Subcutaneous abdominal adipose tissue (tissue), 5 donors: ENCODE measurements at regions not wholly inside any gene's neighbourhood (a gene's known extent, or its start where the extent isn't known, plus 50 kb on each side); places are given as distances from the start of the nearest gene placed in this dataset.

Experiments used
- H3K27ac ChIP-seq: one replicate; pipeline ENCODE4 v1.7.0; 2013; ENCODE audit warnings: low read depth, mild to moderate bottlenecking, inconsistent platforms, low read length, moderate library complexity
- H3K27me3 ChIP-seq, 5 donors: one replicate each; pipeline ENCODE4 v1.7.0; 2013; ENCODE audit warnings: low read length in 5 of 5, inconsistent platforms in 1 of 5; ENCODE audit not compliant: control insufficient read depth in 5 of 5, insufficient read depth in 4 of 5
- H3K36me3 ChIP-seq, 5 donors: one replicate each; pipeline ENCODE4 v1.7.0; 2013; ENCODE audit warnings: low read length in 5 of 5; ENCODE audit not compliant: control insufficient read depth in 5 of 5, insufficient read depth in 5 of 5
- H3K4me1 ChIP-seq, 5 donors: one replicate each; pipeline ENCODE4 v1.7.0; 2013; ENCODE audit warnings: low read length in 5 of 5, mild to moderate bottlenecking in 3 of 5, moderate library complexity in 1 of 5; ENCODE audit not compliant: control insufficient read depth in 5 of 5, insufficient read depth in 5 of 5
- H3K4me3 ChIP-seq, 5 donors: one replicate each; pipeline ENCODE4 v1.7.0; 2013; ENCODE audit warnings: low read length in 5 of 5, low read depth in 1 of 5
- H3K9ac ChIP-seq, 5 donors: one replicate each; pipeline ENCODE4 v1.7.0; 2013; ENCODE audit warnings: low read length in 5 of 5, mild to moderate bottlenecking in 4 of 5, moderate library complexity in 3 of 5
- H3K9me3 ChIP-seq, 5 donors: one replicate each; pipeline ENCODE4 v1.7.0; 2013; ENCODE audit warnings: low read length in 5 of 5; ENCODE audit not compliant: control insufficient read depth in 5 of 5
- donor health status: healthy.
- donor health status: healthy.
- donor health status: healthy.
- donor health status: healthy.
- donor health status: healthy.

DNA sequence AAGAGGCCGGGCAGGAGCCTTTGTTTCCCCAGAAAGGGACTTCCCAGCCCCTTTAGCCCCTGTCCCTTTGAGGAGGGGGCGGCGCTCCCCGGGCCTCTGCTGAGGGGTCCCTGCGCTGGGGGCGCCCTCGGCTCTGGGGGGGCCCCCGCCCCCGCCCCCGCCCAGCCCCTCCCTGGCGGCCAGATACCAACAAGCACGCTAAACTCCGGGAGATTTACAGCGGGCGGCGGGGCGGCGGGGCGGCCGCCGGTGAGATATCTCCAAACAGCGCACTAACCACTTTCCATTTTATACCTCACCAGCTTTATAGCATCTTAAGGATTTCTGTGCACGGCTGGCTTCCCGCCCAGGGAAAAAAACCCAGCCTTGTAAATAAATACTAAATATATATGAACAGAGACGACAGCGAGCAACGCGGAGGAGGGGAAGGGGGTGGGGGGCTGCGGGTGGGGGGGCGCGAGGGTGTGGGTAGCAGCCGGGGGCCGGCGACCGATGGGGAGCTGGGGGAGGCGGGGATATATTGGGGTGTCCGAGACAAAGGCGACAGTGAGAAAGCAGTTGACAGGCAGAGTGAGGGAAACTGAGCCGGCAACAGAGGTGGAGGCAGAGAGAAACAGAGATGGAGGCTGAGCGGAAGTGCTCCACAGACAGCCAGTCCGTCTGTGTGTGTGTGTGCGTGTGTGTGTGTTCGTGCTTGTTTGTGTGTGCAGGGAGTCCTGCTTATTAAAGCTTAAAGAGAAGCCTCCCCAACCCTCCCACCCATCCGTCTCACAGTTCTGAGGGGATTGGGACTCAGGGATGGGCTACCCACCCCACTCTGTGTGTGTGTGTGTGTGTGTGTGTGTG, 85.8 kb downstream of the HIF1AN start:
- Histone ChIP-seq H3K36me3 (no peaks in the 10 kb centered on the region), H3K27me3 (peaks cover 44 to 85% (median 63%) of the 10 kb centered on the region in 5 donors), H3K9ac (no peak overlapping the region), H3K4me3 (no peak overlapping the region), H3K27ac (no peak overlapping the region), H3K9me3 (no peaks in the 10 kb centered on the region), H3K4me1 (peaks cover 0 to 2% (median 0%) of the 10 kb centered on the region in 5 donors)

DNA sequence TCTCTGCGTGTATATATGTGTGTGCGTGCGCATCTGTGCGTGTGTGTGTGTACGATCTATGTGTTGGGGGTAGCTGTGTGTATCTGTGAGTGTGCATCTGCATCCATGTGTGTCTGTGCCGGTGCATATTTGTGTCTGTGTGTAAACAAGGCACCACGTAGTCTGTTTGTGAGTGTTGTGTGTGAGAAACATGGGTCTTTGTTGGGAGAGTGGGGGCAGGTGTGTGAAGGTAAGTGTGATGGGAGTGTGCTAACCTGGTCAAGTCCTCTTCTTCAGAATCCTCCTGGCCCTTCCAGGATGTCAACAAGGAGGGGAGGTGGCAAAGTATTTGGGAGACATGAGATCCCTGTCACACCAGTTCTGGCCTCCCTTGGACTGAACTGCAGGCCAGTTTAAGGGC, 87.2 kb downstream of the HIF1AN start:
- Histone ChIP-seq H3K4me3 (no peak overlapping the region), H3K9me3 (no peaks in the 10 kb centered on the region), H3K27me3 (peaks cover 38 to 72% (median 54%) of the 10 kb centered on the region in 5 donors), H3K4me1 (peaks cover 0 to 2% (median 0%) of the 10 kb centered on the region in 5 donors), H3K27ac (no peak overlapping the region), H3K36me3 (no peaks in the 10 kb centered on the region), H3K9ac (no peak overlapping the region)

DNA sequence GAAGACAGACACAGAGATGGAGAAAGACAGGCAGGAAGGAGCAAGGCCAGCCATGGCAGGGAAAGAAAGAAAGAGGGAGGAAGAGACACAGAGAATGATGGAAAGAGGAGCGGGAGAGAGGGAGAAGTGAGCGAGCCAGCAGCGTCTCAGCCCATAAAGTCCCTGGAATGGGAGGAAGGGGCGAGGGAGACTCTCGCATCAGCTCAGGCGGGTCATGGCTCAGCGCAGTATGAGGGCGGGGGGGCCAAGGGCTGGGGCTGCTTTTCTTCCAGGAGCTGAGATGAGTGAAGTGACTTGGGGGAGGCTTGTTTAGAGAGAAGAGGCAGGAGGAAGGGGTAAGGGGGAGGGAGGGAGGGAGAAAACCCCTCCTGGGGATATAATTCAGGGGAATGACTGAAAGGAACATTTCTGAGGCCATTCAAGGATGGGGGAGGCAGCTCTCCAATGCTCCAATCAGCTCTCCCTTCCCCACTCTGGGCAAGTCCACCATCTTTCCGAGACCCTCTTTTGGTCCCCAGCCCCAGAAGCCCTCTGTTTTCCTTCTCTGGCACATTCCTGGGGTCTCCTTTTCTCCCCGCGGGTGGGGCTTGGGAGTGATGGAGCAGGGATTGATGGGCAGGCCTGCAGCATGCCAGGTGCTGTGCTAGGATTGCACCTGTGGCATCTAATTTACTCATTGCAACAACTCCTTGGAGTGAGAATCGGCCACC, 87.9 kb downstream of the HIF1AN start:
- Histone ChIP-seq H3K27me3 (peaks cover 41 to 65% (median 49%) of the 10 kb centered on the region in 5 donors), H3K9me3 (no peaks in the 10 kb centered on the region), H3K36me3 (no peaks in the 10 kb centered on the region), H3K27ac (no peak overlapping the region), H3K4me3 (no peak overlapping the region), H3K9ac (no peak overlapping the region), H3K4me1 (peaks cover 0 to 1% (median 0%) of the 10 kb centered on the region in 5 donors)

DNA sequence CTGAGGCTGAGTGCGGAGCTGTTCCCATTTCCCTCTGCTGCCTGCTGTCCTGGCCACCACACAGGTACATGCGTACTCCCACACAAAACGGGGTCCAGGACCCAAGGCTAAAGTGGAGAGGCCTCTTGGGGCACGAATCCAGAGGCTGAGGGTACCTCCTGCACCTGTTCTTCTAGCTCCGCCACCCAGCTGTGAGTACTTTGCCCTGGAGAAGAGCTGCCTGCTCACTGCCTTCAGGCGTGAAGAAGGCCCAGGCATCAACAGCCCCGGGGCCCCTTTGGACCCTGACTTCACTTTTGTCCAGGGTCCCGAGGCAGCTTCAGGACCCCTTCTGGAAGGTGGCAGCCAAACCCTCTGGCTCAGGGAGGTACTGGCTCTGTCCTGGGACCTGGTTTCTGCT, 88.6 kb downstream of the HIF1AN start:
- H3K27me3 ChIP-seq: peaks cover 39 to 59% (median 47%) of the 10 kb centered on the region in 5 donors
- H3K9me3 ChIP-seq: no peaks in the 10 kb centered on the region
- no peaks in the 10 kb centered on the region for H3K4me1 ChIP-seq
- no peak overlapping the region for H3K27ac ChIP-seq
- no peak overlapping the region for H3K9ac ChIP-seq
- no peaks in the 10 kb centered on the region for H3K36me3 ChIP-seq
- no peak overlapping the region for H3K4me3 ChIP-seq

DNA sequence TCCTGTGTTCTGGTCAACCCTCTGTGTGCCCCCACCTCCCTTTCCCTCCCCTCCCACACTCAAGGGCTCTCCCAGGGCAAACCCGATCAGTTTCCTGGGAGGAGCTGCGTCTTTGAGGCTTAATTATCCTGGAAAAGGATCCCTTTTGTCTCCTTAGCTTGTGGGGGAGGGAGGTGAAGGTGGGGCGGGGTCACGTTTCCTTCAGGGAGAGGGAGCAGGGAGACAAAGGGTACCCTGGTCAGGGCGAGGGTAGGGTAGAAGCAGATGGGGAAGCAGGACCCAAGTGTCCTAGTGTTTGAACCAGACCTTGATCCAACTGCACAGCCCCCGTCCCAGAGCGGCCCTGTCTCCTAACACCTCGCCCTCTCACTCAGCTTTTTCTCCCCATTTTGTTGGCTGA, 90.1 kb downstream of the HIF1AN start:
- Histone ChIP-seq H3K9ac (no peak overlapping the region), H3K4me3 (no peak overlapping the region), H3K36me3 (no peaks in the 10 kb centered on the region), H3K4me1 (no peaks in the 10 kb centered on the region), H3K9me3 (no peaks in the 10 kb centered on the region), H3K27me3 (peaks cover 36 to 52% (median 42%) of the 10 kb centered on the region in 5 donors), H3K27ac (no peak overlapping the region)

DNA sequence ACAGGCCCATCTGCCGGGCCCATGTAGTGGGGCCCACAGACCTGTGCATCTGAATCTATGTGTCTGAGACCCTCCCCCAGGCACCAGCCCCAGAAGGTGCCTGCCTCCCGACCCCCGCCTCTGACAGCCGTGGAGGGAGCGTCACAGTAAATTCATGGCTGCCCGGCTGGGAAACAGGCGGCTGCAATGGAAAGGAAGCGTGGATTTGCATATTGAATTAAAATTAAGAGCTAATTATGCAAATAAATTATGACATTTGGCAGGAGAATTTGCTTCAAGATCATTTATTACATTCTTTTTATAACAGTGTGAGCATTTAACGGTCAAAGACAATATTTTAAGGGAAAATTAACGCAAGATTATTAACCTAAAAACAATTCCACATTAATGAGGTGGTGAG, 92.3 kb downstream of the HIF1AN start:
- Histone ChIP-seq H3K4me3 (no peak overlapping the region), H3K27me3 (peaks cover 28 to 48% (median 31%) of the 10 kb centered on the region in 5 donors), H3K36me3 (no peaks in the 10 kb centered on the region), H3K4me1 (no peaks in the 10 kb centered on the region), H3K27ac (no peak overlapping the region), H3K9me3 (no peaks in the 10 kb centered on the region), H3K9ac (no peak overlapping the region)

DNA sequence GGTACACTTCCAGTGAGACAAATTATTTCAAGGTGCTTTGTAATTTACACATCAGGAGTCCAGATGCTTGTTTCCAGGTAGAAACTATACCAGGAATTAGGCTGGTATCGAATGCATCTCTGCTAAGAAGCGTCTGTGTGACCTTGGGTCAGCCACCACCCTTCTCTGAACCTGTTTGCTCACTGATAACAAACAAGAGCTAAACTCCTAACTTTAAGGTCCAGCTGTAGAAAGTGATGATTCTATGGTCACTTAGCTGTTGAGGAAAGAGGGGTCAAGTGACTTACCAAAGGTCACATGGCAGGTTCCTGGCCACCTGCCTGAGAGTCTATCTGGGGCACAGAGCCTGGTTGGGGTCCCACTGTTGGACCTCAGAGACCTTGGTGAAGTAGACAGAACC, 95.4 kb downstream of the HIF1AN start:
- H3K27ac ChIP-seq: no peak overlapping the region
- no peaks in the 10 kb centered on the region for H3K9me3 ChIP-seq
- no peaks in the 10 kb centered on the region for H3K36me3 ChIP-seq
- no peaks in the 10 kb centered on the region for H3K4me1 ChIP-seq
- H3K27me3 ChIP-seq: peaks cover 11 to 27% (median 17%) of the 10 kb centered on the region in 5 donors
- H3K4me3 ChIP-seq: no peak overlapping the region
- no peak overlapping the region for H3K9ac ChIP-seq

DNA sequence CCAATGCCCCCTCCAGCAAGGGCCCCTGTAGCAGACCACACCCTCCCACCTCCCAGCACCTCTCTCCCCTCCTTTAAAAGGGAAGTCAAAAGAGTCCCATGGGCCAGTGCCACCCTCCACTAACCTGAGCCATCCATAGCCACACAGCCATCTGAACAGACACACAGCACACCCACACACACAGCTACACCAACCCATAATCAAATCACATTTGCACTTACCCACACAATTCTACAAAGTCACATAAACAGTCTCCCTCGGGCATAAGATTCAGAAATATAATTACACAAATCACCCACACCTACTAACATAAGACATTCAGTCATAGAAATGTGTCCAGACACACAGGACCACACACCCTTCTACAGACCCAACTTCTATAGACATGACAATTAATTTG, 96.3 kb downstream of the HIF1AN start:
- Histone ChIP-seq H3K9ac (no peak overlapping the region), H3K27ac (no peak overlapping the region), H3K9me3 (no peaks in the 10 kb centered on the region), H3K4me3 (no peak overlapping the region), H3K4me1 (no peaks in the 10 kb centered on the region), H3K36me3 (no peaks in the 10 kb centered on the region), H3K27me3 (peaks cover 11 to 24% (median 17%) of the 10 kb centered on the region in 5 donors)

DNA sequence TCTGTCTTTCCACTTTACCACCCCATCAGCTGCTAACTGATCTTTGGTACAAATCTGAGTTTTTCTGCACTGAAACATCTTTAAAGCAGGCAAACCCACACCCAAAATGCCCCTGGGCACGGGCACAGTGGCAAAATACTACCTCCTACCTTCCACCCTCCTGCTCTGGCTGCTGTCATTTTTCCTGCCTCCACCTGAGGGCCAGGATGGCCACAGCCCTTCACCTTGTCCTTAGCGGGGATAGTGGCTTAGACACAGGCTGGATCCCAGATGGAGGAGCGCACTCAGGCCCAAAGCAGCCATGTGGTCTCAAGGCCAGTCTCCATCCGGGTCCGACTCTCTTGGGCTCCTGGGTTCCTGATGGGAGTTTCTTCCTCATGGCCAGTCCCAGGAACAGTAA, 98.3 kb downstream of the HIF1AN start:
- H3K36me3 ChIP-seq: no peaks in the 10 kb centered on the region
- no peaks in the 10 kb centered on the region for H3K4me1 ChIP-seq
- H3K9ac ChIP-seq: no peak overlapping the region
- H3K27me3 ChIP-seq: peaks cover 14 to 36% (median 23%) of the 10 kb centered on the region in 5 donors
- no peak overlapping the region for H3K27ac ChIP-seq
- H3K9me3 ChIP-seq: no peaks in the 10 kb centered on the region
- no peak overlapping the region for H3K4me3 ChIP-seq

DNA sequence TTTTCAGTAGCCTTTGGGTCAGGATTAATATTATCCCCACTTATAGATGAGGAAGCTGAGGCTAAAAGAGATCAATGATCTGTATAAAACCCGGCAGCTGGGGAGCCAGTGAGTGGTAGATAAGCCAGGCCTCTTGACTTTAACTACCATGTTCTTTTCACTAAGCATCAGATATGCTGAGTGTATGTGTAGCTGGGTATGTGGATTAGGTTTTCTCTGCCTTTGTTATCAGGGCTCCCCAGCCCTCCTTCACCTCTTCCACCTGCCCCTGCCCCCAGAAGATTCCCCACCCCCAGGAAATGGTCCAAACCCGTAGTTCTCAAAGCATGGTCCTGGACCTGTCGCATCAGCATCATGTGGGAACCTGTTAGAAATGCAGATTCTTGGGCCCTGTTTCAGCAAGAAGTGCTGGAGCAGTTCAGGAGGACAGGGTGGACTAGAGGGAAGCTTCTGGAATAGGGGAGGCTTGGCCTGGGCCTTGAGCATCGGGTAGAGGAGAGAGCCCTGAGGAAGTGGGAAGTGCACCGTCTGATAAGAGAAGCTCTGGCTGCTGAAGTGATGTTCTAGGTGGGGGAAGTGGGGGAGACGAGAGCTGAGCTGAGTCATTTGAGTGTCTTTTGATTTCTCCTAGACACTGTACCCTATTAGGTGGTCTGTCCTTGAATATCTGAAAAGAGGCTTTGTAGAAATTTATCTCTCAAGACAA, 101.3 kb downstream of the HIF1AN start:
- Histone ChIP-seq H3K9ac (no peak overlapping the region), H3K36me3 (no peaks in the 10 kb centered on the region), H3K9me3 (no peaks in the 10 kb centered on the region), H3K4me1 (no peaks in the 10 kb centered on the region), H3K27me3 (peaks cover 16 to 35% (median 32%) of the 10 kb centered on the region in 5 donors), H3K4me3 (no peak overlapping the region), H3K27ac (no peak overlapping the region)
